Liver (tissue), 8 donors: ENCODE measurements at regions not wholly inside any gene's neighbourhood (a gene's known extent, or its start where the extent isn't known, plus 50 kb on each side); places are given as distances from the start of the nearest gene placed in this dataset.

Experiments
- DNase-seq: peaks from one replicate; pipeline ENCODE4 v3.0.0-alpha.2; 2017; ENCODE audit warnings: low spot score
- H3K27ac ChIP-seq, 2 donors: one replicate each; pipeline ENCODE4 v1.7.0; 2013; ENCODE audit warnings: inconsistent platforms in 2 of 2, low read length in 2 of 2, control low read depth in 1 of 2, low read depth in 1 of 2, mild to moderate bottlenecking in 1 of 2
- H3K27me3 ChIP-seq, 4 donors: one replicate each; pipeline versions ENCODE4 v1.6.1 to v1.7.0; 2013; ENCODE audit warnings: low read length in 3 of 4, inconsistent platforms in 1 of 4, mild to moderate bottlenecking in 1 of 4, moderate library complexity in 1 of 4; ENCODE audit not compliant: control insufficient read depth in 4 of 4, insufficient read depth in 4 of 4
- H3K36me3 ChIP-seq, 4 donors: one replicate each; pipeline versions ENCODE4 v1.6.1 to v1.7.0; 2013; ENCODE audit warnings: low read length in 3 of 4, mild to moderate bottlenecking in 3 of 4, low read depth in 1 of 4, moderate library complexity in 1 of 4; ENCODE audit not compliant: control insufficient read depth in 4 of 4, insufficient read depth in 3 of 4
- H3K4me1 ChIP-seq, 4 donors: one replicate each; pipeline versions ENCODE4 v1.6.1 to v1.7.0; 2013; ENCODE audit warnings: low read length in 3 of 4, mild to moderate bottlenecking in 3 of 4, moderate library complexity in 1 of 4; ENCODE audit not compliant: control insufficient read depth in 4 of 4, insufficient read depth in 4 of 4
- H3K4me3 ChIP-seq, 3 donors: one replicate each; pipeline versions ENCODE4 v1.6.1 to v1.7.0; 2013; ENCODE audit warnings: low read length in 3 of 3, control low read depth in 1 of 3, low read depth in 1 of 3, mild to moderate bottlenecking in 1 of 3
- H3K9ac ChIP-seq, 2 donors: one replicate each; pipeline ENCODE4 v1.7.0; 2013; ENCODE audit warnings: low read length in 2 of 2, mild to moderate bottlenecking in 2 of 2, moderate library complexity in 2 of 2, control low read depth in 1 of 2, low read depth in 1 of 2
- H3K9me3 ChIP-seq, 4 donors: one replicate each; pipeline versions ENCODE4 v1.6.1 to v1.7.0; 2013; ENCODE audit warnings: low read length in 3 of 4; ENCODE audit not compliant: control insufficient read depth in 4 of 4
- EGR1 ChIP-seq, 2 donors: IDR thresholded peaks; 2 replicates each; pipeline ENCODE4 v1.6.1; 2016 to 2018; ENCODE audit warnings: antibody characterized with exemption in 2 of 2, low read depth in 2 of 2
- HNF4A ChIP-seq, 2 donors: conservative IDR thresholded peaks; 2 replicates each; pipeline ENCODE4 v1.6.1; 2016; ENCODE audit warnings: antibody characterized with exemption in 2 of 2, mild to moderate bottlenecking in 2 of 2
- HNF4G ChIP-seq: IDR thresholded peaks from 2 replicates; pipeline ENCODE4 v1.6.1; 2016; ENCODE audit warnings: antibody characterized with exemption
- RAD21 ChIP-seq, 2 donors: IDR thresholded peaks; 2 replicates each; pipeline ENCODE4 v1.6.1; 2016; ENCODE audit warnings: antibody characterized with exemption in 2 of 2, mild to moderate bottlenecking in 2 of 2
- TAF1 ChIP-seq: conservative IDR thresholded peaks from 2 replicates; pipeline ENCODE4 v1.6.1; 2016; ENCODE audit warnings: antibody characterized with exemption, mild to moderate bottlenecking
- ZBTB33 ChIP-seq: IDR thresholded peaks from 2 replicates; pipeline ENCODE4 v1.6.1; 2016; ENCODE audit warnings: antibody characterized with exemption
- WGBS: extraction: QIAGEN DNeasy Blood & Tissue Kit; methylation state at CpG from one replicate; pipeline ENCODE4 v1.1.7; 2013; 5-methylcytosine and 5-hydroxymethylcytosine counted together
- TF ChIP-seq, protein P1 (sequence below): IDR thresholded peaks from 2 replicates; pipeline ENCODE4 v1.6.1; 2016; ENCODE audit warnings: antibody characterized with exemption
- TF ChIP-seq, protein P2 (sequence below): fragments of 150-350 bp; IDR thresholded peaks from 2 replicates; pipeline ENCODE4 v1.5.1; 2017; ENCODE audit warnings: improper control_type of control experiment, low read depth, low read length; ENCODE audit not compliant: missing input control
- TF ChIP-seq, protein P3 (sequence below): IDR thresholded peaks from 2 replicates; pipeline ENCODE4 v1.6.1; 2016; ENCODE audit warnings: antibody characterized with exemption, mild to moderate bottlenecking
- donor health status: healthy.
- donor health status: healthy.
- donor health status: healthy.
- donor health status: healthy.
- donor health status: healthy.

DNA sequence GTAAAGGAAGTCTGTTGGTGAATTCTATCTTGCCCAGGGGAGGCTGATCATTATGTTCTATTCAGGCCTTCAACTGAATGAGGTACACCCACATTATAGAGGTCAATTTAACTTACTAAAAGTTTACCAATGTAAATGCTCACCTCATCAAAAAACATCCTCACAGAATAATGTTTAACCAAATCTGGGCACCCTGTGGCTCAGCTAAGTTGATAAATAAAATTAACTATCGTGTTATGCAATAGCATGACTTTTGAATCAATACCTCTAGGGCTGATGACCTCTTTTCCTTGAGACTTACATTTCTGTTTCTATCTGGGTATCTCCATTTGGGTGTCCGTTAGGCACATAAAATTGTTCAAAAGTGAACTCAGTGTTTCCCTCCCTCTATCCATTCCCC lies 203.1 kb downstream of the TEX13C start:
- Histone ChIP-seq H3K27me3 (no peaks in the 10 kb centered on the region), H3K27ac (no peak overlapping the region), H3K9ac (no peak overlapping the region), H3K9me3 (no peaks in the 10 kb centered on the region), H3K4me3 (no peak overlapping the region), H3K36me3 (no peaks in the 10 kb centered on the region), H3K4me1 (no peaks in the 10 kb centered on the region)
- TF ChIP-seq, protein P1, sequence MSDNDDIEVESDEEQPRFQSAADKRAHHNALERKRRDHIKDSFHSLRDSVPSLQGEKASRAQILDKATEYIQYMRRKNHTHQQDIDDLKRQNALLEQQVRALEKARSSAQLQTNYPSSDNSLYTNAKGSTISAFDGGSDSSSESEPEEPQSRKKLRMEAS = no peak
- TF ChIP-seq RAD21 (IDR thresholded peaks at IDR 0.05) = no peak
- no peak for TF ChIP-seq HNF4A (conservative IDR thresholded peaks at IDR 0.05)
- TF ChIP-seq, protein P2, sequence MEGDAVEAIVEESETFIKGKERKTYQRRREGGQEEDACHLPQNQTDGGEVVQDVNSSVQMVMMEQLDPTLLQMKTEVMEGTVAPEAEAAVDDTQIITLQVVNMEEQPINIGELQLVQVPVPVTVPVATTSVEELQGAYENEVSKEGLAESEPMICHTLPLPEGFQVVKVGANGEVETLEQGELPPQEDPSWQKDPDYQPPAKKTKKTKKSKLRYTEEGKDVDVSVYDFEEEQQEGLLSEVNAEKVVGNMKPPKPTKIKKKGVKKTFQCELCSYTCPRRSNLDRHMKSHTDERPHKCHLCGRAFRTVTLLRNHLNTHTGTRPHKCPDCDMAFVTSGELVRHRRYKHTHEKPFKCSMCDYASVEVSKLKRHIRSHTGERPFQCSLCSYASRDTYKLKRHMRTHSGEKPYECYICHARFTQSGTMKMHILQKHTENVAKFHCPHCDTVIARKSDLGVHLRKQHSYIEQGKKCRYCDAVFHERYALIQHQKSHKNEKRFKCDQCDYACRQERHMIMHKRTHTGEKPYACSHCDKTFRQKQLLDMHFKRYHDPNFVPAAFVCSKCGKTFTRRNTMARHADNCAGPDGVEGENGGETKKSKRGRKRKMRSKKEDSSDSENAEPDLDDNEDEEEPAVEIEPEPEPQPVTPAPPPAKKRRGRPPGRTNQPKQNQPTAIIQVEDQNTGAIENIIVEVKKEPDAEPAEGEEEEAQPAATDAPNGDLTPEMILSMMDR = no peak
- no peak for TF ChIP-seq TAF1
- TF ChIP-seq ZBTB33 = no peak
- TF ChIP-seq, protein P3, sequence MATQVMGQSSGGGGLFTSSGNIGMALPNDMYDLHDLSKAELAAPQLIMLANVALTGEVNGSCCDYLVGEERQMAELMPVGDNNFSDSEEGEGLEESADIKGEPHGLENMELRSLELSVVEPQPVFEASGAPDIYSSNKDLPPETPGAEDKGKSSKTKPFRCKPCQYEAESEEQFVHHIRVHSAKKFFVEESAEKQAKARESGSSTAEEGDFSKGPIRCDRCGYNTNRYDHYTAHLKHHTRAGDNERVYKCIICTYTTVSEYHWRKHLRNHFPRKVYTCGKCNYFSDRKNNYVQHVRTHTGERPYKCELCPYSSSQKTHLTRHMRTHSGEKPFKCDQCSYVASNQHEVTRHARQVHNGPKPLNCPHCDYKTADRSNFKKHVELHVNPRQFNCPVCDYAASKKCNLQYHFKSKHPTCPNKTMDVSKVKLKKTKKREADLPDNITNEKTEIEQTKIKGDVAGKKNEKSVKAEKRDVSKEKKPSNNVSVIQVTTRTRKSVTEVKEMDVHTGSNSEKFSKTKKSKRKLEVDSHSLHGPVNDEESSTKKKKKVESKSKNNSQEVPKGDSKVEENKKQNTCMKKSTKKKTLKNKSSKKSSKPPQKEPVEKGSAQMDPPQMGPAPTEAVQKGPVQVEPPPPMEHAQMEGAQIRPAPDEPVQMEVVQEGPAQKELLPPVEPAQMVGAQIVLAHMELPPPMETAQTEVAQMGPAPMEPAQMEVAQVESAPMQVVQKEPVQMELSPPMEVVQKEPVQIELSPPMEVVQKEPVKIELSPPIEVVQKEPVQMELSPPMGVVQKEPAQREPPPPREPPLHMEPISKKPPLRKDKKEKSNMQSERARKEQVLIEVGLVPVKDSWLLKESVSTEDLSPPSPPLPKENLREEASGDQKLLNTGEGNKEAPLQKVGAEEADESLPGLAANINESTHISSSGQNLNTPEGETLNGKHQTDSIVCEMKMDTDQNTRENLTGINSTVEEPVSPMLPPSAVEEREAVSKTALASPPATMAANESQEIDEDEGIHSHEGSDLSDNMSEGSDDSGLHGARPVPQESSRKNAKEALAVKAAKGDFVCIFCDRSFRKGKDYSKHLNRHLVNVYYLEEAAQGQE = no peak
- DNase-seq = no peak
- WGBS = 23% methylated on average over 2 of the region's 2 CpGs

GRCh38 chrX:125532411-125533089 lies 212.9 kb downstream of the TEX13C start:
- Histone ChIP-seq H3K4me3 (no peak overlapping the region), H3K9me3 (no peaks in the 10 kb centered on the region), H3K36me3 (no peaks in the 10 kb centered on the region), H3K4me1 (no peaks in the 10 kb centered on the region), H3K9ac (no peak overlapping the region), H3K27ac (no peak overlapping the region), H3K27me3 (no peaks in the 10 kb centered on the region)
- WGBS = 63% methylated on average over 2 of the region's 2 CpGs
- TF ChIP-seq, protein P1 = no peak
- TF ChIP-seq HNF4G = no peak
- no peak for TF ChIP-seq EGR1 (IDR thresholded peaks at IDR 0.05; ENCODE audit: low read depth in 2 of 2)
- no peak for DNase-seq
